ENCODE measurements at regions not wholly inside any gene's neighbourhood (a gene's known extent, or its start where the extent isn't known, plus 50 kb on each side); places are given as distances from the start of the nearest gene placed in this dataset.

DNA sequence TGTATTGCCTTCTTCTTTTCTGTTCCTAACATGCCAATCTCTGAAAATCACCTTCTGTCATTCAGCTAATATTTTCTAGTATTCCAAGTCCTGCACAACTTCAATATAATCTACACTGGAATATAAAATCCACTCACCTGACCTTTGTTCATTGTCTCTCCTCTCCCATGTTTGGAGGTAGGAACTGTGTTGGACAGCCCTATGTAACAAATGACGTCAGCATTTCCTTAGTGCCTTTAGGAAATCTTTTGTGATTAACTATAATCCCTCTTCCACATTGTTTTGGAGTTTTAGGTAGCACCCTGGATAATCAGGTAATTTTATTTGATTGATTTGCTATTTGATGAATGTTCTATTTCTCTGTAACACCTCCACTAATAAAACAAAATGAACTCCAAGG, 814.8 kb upstream of the PRKX start:
- CTCF ChIA-PET: no interaction called here
- TF ChIP-seq ARNT (IDR thresholded peaks at IDR 0.05): no peak
- TF ChIP-seq LEF1 (IDR thresholded peaks at IDR 0.05; ENCODE audit: borderline replicate concordance): no peak
- POLR2A ChIA-PET: no interaction called here
- no peak for DNase-seq (ENCODE audit: extremely low spot score)

DNA sequence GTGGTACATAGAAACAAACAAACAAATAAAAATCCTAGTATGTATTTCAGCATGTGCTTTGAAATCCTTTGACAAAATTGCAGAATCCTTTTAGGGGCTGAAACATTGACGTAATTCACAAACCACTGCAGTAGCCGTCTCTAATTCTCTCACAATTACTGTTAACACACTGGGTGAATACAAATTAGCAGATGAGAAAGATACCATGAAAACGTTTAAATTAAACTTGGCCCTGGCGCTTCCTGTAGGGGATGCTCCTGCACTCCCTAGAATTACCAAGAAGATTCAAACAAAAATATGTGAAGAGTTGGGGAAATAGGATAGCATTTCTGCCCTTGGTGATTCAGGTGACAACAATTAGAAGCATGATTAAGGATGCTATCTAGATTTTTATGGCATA, 772.5 kb upstream of the PRKX start:
- CTCF ChIA-PET: no interaction called here
- POLR2A ChIA-PET: no interaction called here
- TF ChIP-seq FOXM1 (IDR thresholded peaks at IDR 0.05; ENCODE audit: borderline replicate concordance) (no peak), SUZ12 (IDR thresholded peaks at IDR 0.05) (no peak), HDGF (IDR thresholded peaks at IDR 0.05; ENCODE audit: borderline replicate concordance) (no peak), ZNF384 (IDR thresholded peaks at IDR 0.05) (no peak), LEF1 (IDR thresholded peaks at IDR 0.05; ENCODE audit: borderline replicate concordance) (no peak), L3MBTL2 (conservative IDR thresholded peaks at IDR 0.05) (no peak), BHLHE40 (IDR thresholded peaks at IDR 0.05; ENCODE audit: borderline replicate concordance) (no peak), TARDBP (IDR thresholded peaks at IDR 0.05) (no peak), ELF4 (IDR thresholded peaks at IDR 0.05) (no peak), CTBP1 (IDR thresholded peaks at IDR 0.05; ENCODE audit: borderline replicate concordance) (no peak), FOXA1 (IDR thresholded peaks at IDR 0.05) (no peak), SP1 (IDR thresholded peaks at IDR 0.05) (no peak), FOXK2 (IDR thresholded peaks at IDR 0.05) (no peak), NFRKB (IDR thresholded peaks at IDR 0.05) (no peak), ARNT (IDR thresholded peaks at IDR 0.05) (no peak)
- TF ChIP-seq, protein P1, sequence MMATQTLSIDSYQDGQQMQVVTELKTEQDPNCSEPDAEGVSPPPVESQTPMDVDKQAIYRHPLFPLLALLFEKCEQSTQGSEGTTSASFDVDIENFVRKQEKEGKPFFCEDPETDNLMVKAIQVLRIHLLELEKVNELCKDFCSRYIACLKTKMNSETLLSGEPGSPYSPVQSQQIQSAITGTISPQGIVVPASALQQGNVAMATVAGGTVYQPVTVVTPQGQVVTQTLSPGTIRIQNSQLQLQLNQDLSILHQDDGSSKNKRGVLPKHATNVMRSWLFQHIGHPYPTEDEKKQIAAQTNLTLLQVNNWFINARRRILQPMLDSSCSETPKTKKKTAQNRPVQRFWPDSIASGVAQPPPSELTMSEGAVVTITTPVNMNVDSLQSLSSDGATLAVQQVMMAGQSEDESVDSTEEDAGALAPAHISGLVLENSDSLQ (IDR thresholded peaks at IDR 0.05): no peak
- no peak for DNase-seq (ENCODE audit: extremely low spot score)

DNA sequence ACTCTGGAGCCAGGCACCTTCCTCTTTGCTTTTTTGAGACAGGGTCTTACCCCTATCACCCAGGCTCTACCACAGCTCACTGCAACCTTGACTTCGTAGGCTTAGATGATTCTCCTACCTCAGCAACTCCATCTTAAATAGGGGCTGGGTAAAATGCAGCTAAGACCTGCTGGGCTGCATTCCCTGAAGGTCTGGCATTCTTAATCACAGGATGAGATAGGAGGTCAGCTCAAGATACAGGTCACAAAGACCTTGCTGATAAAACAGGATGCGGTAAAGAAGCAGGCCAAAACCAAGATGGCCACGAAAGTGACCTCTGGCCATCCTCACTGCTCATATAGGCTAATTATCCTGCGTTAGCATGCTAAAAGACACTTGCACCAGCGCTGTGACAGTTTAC, 770.8 kb upstream of the PRKX start:
- CTCF ChIA-PET: no interaction called here
- no peak for DNase-seq (ENCODE audit: extremely low spot score)
- POLR2A ChIA-PET: no interaction called here
- TF ChIP-seq SP1 (IDR thresholded peaks at IDR 0.05): no peak
- TF ChIP-seq TARDBP (IDR thresholded peaks at IDR 0.05): no peak

DNA sequence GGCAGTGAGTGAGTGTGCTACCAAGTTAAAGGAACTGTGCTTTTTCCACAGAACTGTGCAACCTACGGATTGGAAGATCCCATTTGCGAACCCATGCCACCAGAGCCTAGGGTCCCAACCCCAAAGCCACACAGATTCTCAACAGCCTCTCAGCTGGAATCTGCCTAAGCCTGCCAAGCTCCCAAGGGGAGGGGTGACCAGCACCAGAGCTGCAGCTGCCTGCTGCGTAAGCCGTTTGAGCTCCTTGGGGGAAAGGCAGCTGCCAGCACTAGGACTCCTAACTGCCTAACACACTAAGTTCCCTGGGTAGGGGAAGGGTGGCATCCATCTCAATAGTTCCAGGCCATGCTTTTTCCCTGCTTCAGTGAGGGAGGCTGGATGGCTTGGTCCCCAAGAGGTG, 738.1 kb upstream of the PRKX start:
- DNase-seq (ENCODE audit: extremely low spot score): no peak
- ChIA-PET CTCF (no interaction called here), POLR2A (no interaction called here)
- TF ChIP-seq ZNF384 (IDR thresholded peaks at IDR 0.05): no peak
- no peak for TF ChIP-seq FOXK2 (IDR thresholded peaks at IDR 0.05)
- TF ChIP-seq TARDBP (IDR thresholded peaks at IDR 0.05): no peak
- TF ChIP-seq FOXA1 (IDR thresholded peaks at IDR 0.05): no peak
- no peak for TF ChIP-seq BHLHE40 (IDR thresholded peaks at IDR 0.05; ENCODE audit: borderline replicate concordance)
- TF ChIP-seq FOXM1 (IDR thresholded peaks at IDR 0.05; ENCODE audit: borderline replicate concordance): no peak
- no peak for TF ChIP-seq HDGF (IDR thresholded peaks at IDR 0.05; ENCODE audit: borderline replicate concordance)
- TF ChIP-seq, protein P1 (IDR thresholded peaks at IDR 0.05): no peak
- no peak for TF ChIP-seq ARNT (IDR thresholded peaks at IDR 0.05)
- TF ChIP-seq ELF4 (IDR thresholded peaks at IDR 0.05): no peak
- no peak for TF ChIP-seq LEF1 (IDR thresholded peaks at IDR 0.05; ENCODE audit: borderline replicate concordance)
- no peak for TF ChIP-seq L3MBTL2 (conservative IDR thresholded peaks at IDR 0.05)
- no peak for TF ChIP-seq SP1 (IDR thresholded peaks at IDR 0.05)
- no peak for TF ChIP-seq SUZ12 (IDR thresholded peaks at IDR 0.05)
- no peak for TF ChIP-seq CTBP1 (IDR thresholded peaks at IDR 0.05; ENCODE audit: borderline replicate concordance)
- no peak for TF ChIP-seq NFRKB (IDR thresholded peaks at IDR 0.05)

DNA sequence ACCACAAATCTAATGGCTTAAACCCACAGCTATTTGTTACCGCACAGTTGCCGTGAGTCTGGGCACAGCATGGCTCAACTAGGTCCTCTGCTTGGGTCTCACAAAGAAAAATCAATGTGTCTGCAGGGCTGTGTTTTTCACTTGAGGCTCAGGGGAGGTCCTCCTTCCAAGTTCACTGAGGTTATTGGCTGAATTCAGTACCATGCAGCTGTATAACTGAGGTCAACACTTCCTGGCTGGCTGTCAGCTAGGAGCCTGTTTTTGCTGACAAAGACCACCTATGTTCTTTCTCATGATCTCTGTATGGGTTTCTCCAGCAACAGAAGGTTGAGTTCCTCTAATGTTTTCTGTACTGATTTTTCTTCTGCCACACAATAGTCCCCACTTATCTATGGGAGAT, 736.7 kb upstream of the PRKX start:
- TF ChIP-seq HDGF (IDR thresholded peaks at IDR 0.05; ENCODE audit: borderline replicate concordance) (no peak), TARDBP (IDR thresholded peaks at IDR 0.05) (no peak), BHLHE40 (IDR thresholded peaks at IDR 0.05; ENCODE audit: borderline replicate concordance) (no peak), FOXA1 (IDR thresholded peaks at IDR 0.05) (no peak)
- DNase-seq (ENCODE audit: extremely low spot score): no peak
- ChIA-PET POLR2A (no interaction called here), CTCF (no interaction called here)

DNA sequence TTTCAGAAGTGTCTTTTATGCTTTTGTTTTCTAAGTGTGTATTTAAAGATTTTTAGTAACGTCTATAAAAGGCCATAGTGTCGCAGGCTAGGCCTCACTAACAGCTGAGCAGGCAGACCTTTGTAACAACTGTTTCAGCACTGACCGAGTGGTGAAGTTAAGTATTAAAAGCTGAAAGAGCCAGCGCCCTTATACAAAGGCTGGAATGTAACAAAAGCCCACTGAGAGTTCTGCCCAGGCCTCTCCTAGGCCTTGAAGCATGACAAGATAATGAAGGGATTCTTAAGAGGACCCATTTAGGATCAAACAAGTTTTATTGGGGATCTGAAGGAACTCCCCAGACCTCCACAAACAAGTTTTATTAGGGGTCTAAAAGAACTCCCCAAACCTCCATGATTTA, 722.5 kb upstream of the PRKX start:
- TF ChIP-seq FOXK2 (IDR thresholded peaks at IDR 0.05): no peak
- TF ChIP-seq ZNF384 (IDR thresholded peaks at IDR 0.05): no peak
- no peak for TF ChIP-seq BHLHE40 (IDR thresholded peaks at IDR 0.05; ENCODE audit: borderline replicate concordance)
- no peak for TF ChIP-seq FOXA1 (IDR thresholded peaks at IDR 0.05)
- no peak for TF ChIP-seq LEF1 (IDR thresholded peaks at IDR 0.05; ENCODE audit: borderline replicate concordance)
- TF ChIP-seq HDGF (IDR thresholded peaks at IDR 0.05; ENCODE audit: borderline replicate concordance): no peak
- TF ChIP-seq SUZ12 (IDR thresholded peaks at IDR 0.05): no peak
- TF ChIP-seq SP1 (IDR thresholded peaks at IDR 0.05): no peak
- TF ChIP-seq L3MBTL2 (conservative IDR thresholded peaks at IDR 0.05): no peak
- TF ChIP-seq TARDBP (IDR thresholded peaks at IDR 0.05): no peak
- TF ChIP-seq, protein P1 (IDR thresholded peaks at IDR 0.05): no peak
- TF ChIP-seq NFRKB (IDR thresholded peaks at IDR 0.05): no peak
- no peak for TF ChIP-seq ARNT (IDR thresholded peaks at IDR 0.05)
- no peak for TF ChIP-seq FOXM1 (IDR thresholded peaks at IDR 0.05; ENCODE audit: borderline replicate concordance)
- TF ChIP-seq ELF4 (IDR thresholded peaks at IDR 0.05): no peak
- no peak for TF ChIP-seq CTBP1 (IDR thresholded peaks at IDR 0.05; ENCODE audit: borderline replicate concordance)
- CTCF ChIA-PET: interaction anchor here (0.6 kb wide), 1 partner anchor 1129 kb away, joined by 3 read pairs; no protein-coding TSS in a partner anchor
- POLR2A ChIA-PET: no interaction called here
- no peak for DNase-seq (ENCODE audit: extremely low spot score)

DNA sequence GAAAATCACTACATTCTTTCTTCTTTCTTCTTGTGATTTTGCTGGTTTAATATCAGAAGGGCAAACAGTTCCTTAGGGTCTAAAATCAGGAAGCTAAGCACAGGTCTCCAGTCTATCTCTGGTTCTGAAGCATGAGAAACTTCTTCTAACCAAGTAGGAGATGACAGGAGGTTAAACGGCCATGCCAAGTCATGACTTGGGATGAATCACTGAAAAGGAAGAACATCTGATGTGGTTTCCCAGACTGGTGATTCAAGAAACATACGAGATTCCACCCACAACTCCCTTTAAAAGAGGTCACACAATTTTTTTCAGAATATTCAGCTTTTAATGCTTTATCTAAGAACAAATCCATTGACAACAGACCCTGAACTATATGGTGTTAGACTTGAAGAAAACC, 684.0 kb upstream of the PRKX start:
- ChIA-PET POLR2A (no interaction called here), CTCF (interaction anchor here (0.6 kb wide), 1 partner anchor 61 kb away, joined by 3 read pairs; no protein-coding TSS in a partner anchor)
- TF ChIP-seq FOXA1 (IDR thresholded peaks at IDR 0.05) (no peak), ELF4 (IDR thresholded peaks at IDR 0.05) (no peak), FOXK2 (IDR thresholded peaks at IDR 0.05) (no peak), LEF1 (IDR thresholded peaks at IDR 0.05; ENCODE audit: borderline replicate concordance) (no peak), HDGF (IDR thresholded peaks at IDR 0.05; ENCODE audit: borderline replicate concordance) (no peak), FOXM1 (IDR thresholded peaks at IDR 0.05; ENCODE audit: borderline replicate concordance) (no peak), NFRKB (IDR thresholded peaks at IDR 0.05) (no peak), CTBP1 (IDR thresholded peaks at IDR 0.05; ENCODE audit: borderline replicate concordance) (no peak)
- TF ChIP-seq, protein P1 (IDR thresholded peaks at IDR 0.05): no peak
- DNase-seq (ENCODE audit: extremely low spot score): no peak
